Ovary (tissue), 3 donors: ENCODE measurements at regions not wholly inside any gene's neighbourhood (a gene's known extent, or its start where the extent isn't known, plus 50 kb on each side); places are given as distances from the start of the nearest gene placed in this dataset.

Source experiments
- CTCF ChIP-seq, 3 donors: fragments of 450-650 bp in 2 of 3; fragments of 200-600 bp in 1 of 3; IDR thresholded peaks; one replicate each; pipeline versions ENCODE4 v1.5.1 to v1.8.0; 2016 to 2022; ENCODE audit warnings: antibody characterized with exemption in 3 of 3, mild to moderate bottlenecking in 1 of 3
- POLR2A ChIP-seq: fragments of 450-650 bp; IDR thresholded peaks from one replicate; pipeline ENCODE4 v1.6.1; 2017; ENCODE audit warnings: antibody characterized with exemption, mild to moderate bottlenecking, moderate library complexity
- donor health status: DM: no; HTN: no; CAD: no.

- no peak for TF ChIP-seq CTCF (IDR thresholded peaks at IDR 0.05)
- TF ChIP-seq POLR2A, result no peak
Measured at GRCh38 chr4:72714482-72715279, 145.7 kb upstream of the ADAMTS3 start.
